Breast epithelium (tissue), 3 donors: ENCODE measurements at regions not wholly inside any gene's neighbourhood (a gene's known extent, or its start where the extent isn't known, plus 50 kb on each side); places are given as distances from the start of the nearest gene placed in this dataset.

Experiments used
- CTCF ChIP-seq, 3 donors: fragments of 450-650 bp; IDR thresholded peaks; one replicate each; pipeline ENCODE4 v1.5.1; 2016 to 2017; ENCODE audit warnings: antibody characterized with exemption in 3 of 3, mild to moderate bottlenecking in 3 of 3, moderate library complexity in 3 of 3
- POLR2A ChIP-seq: fragments of 450-650 bp; IDR thresholded peaks from one replicate; pipeline ENCODE4 v1.6.1; 2016; ENCODE audit warnings: antibody characterized with exemption, mild to moderate bottlenecking, moderate library complexity

GRCh38 chr7:71019706-71020105 lies 112.2 kb upstream of the GALNT17 start:
- TF ChIP-seq CTCF (IDR thresholded peaks at IDR 0.05) = no peak
- TF ChIP-seq POLR2A = no peak
